Hepatocyte (in vitro differentiated cells): ENCODE measurements at regions not wholly inside any gene's neighbourhood (a gene's known extent, or its start where the extent isn't known, plus 50 kb on each side); places are given as distances from the start of the nearest gene placed in this dataset.

Experiments used
- CTCF ChIP-seq: fragments of 200-600 bp; sonication (generic); IDR thresholded peaks from 2 replicates; pipeline ENCODE4 v1.5.1; 2016; ENCODE audit warnings: antibody characterized with exemption, mild to moderate bottlenecking; ENCODE audit not compliant: poor library complexity
- EZH2 ChIP-seq: fragments of 200-600 bp; sonication (generic); IDR thresholded peaks from 2 replicates; pipeline ENCODE4 v1.6.1; 2016; ENCODE audit warnings: antibody characterized with exemption, mild to moderate bottlenecking, borderline replicate concordance

GRCh38 chr10:21090609-21091082, 193.5 kb upstream of the NEBL start:
- TF ChIP-seq CTCF: no peak
- TF ChIP-seq EZH2: no peak
